ENCODE measurements at regions not wholly inside any gene's neighbourhood (a gene's known extent, or its start where the extent isn't known, plus 50 kb on each side); places are given as distances from the start of the nearest gene placed in this dataset.
"Not testable (repeated sequence)": the region's sequence is repeated elsewhere in the genome, so short reads cannot be mapped to it uniquely, and the experiment has no call there.

DNA sequence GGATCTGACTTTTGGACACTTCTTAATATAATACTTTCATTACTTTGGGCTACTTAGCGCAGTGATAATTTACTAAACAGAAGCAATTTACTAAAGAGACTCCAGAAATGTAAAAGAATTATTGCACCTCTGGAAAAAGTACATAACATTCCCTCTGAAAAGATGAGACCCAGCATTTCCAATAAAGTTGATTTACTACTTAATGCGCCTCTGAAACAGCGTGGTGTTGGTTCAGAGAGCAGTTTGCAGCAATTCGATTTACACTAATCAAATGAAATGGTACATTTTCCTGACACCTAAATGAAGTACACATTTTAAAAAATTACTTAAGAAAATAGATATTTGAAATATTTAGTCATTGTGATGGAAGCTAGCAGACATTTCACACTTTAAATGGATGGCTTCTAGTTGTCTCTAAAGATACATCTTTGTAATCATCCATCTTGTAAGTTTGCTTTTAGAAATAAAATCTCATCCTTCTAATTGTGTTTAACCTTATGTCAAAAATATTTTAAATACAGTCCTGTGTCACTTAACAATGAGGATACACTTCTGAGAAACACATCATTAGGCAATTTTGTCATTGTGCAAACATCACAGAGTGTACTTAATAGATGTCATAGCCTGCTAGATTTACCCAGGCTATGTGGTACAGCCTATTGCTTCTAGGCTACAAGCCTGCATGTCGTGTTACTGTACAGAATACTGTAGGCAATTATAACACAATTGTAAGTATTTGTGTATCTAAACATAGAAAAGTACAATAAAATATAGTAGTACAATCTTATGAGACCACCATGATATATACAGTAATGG, 284.6 kb upstream of the UBE2E3 start:
- no peak overlapping the region for H3K27ac ChIP-seq
- no peak overlapping the region for H3K4me3 ChIP-seq
- WGBS, 10 experiments: 34 to 68% (median 57%) methylated on average over 3 to 5 of the region's 5 CpGs; no CpG with 5 or more reads in 2 of the 10 experiments
- peak in 5 of 8 experiments; percentile 79 to 87 (median 83) for ATAC-seq (replicated peaks in 6 of 8)
- peaks cover 12 to 27% of the 10 kb centered on the region in 2 donors for H3K4me1 ChIP-seq (replicated peaks in 1 of 2)
- in situ Hi-C loops (cut with MboI; ENCODE audit: low pct_unique_long_range_greater_than_20kb in 2 of 9, low sequenced_read_pairs in 9 of 9, unreplicated experiment in 9 of 9): no loop called here

DNA sequence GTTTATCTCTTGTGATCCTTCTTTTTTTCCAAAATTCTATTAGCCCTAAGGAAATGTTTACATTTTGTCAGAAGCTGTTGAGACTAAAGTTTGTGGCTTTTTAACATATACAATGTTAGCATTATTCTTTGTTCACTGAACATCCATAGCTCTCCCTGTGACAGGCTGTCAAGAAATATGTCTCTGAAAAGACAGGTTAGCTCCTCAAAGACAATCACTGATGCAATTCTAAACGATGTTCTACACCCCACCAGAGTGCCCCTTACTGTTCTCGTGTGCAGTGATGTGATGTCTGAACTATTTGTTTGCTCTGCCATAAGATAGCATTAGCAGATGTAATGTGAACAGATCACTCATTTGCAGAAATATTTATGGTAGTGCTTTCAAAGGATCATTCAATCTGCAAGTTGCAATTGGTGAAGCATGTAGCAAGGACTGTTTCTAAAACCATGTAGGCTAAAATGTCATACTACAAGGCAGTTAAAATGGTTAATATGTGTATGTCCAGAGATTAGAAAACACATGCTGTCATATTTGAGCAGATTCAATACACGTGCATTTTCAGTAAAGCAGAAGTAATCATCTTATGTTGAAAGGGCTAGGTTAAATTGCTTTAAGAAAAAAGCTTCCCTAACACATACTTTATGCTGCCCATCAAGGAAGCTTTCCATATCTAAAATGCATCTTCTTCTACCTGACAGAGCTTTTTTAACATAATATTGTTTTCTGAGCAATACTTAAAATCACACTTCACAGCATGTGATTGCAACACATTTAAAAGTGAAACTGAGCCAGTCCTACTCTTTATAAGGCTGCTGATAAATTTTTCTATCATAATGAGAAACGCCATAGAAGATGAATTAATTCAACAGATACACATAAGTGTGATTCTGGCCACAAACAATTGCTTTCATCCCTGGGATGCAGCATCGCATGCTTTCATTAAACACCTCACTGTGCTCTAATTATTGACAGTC, 285.7 kb upstream of the UBE2E3 start:
- peak in 5 of 8 experiments; percentile 29 to 68 (median 63) for ATAC-seq (replicated peaks in 6 of 8)
- Histone ChIP-seq H3K4me3 (no peak overlapping the region), H3K4me1 (replicated peaks in 1 of 2) (peaks cover 12 to 27% of the 10 kb centered on the region in 2 donors), H3K27ac (no peak overlapping the region)
- whole genome bisulfite sequencing, 10 experiments: 17 to 69% (median 56%) methylated on average over 2 to 5 of the region's 5 CpGs
- in situ Hi-C loops (cut with MboI; ENCODE audit: low pct_unique_long_range_greater_than_20kb in 2 of 9, low sequenced_read_pairs in 9 of 9, unreplicated experiment in 9 of 9): no loop called here

DNA sequence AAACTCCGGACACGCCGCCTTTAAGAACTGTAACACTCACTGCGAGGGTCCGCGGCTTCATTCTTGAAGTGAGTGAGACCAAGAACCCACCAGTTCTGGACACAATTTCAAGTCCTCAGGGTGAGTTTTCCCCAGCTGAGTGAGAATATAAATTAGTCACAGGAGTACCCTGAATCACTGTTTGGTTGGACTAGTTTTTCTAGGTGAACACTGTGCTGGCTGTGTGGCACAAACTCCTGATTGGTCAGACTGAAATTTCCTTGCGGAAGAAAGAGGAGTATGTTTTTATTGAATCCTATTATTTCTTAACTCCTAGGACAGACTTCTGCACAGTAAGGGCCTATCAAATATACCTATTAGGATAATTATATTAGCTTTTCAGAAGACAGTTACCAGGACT, 288.1 kb upstream of the UBE2E3 start:
- H3K4me1 ChIP-seq (replicated peaks in 1 of 2): peaks cover 12 to 27% of the 10 kb centered on the region in 2 donors
- in situ Hi-C loops (cut with MboI; ENCODE audit: low pct_unique_long_range_greater_than_20kb in 2 of 9, low sequenced_read_pairs in 9 of 9, unreplicated experiment in 9 of 9): no loop called here
- 40 to 100% (median 88%) methylated on average over 1 to 6 of the region's 7 CpGs; no CpG with 5 or more reads in 6 of the 10 experiments for WGBS, 10 experiments
- no peak overlapping the region for H3K27ac ChIP-seq
- ATAC-seq (replicated peaks in 6 of 8): no peak
- no peak overlapping the region for H3K4me3 ChIP-seq

DNA sequence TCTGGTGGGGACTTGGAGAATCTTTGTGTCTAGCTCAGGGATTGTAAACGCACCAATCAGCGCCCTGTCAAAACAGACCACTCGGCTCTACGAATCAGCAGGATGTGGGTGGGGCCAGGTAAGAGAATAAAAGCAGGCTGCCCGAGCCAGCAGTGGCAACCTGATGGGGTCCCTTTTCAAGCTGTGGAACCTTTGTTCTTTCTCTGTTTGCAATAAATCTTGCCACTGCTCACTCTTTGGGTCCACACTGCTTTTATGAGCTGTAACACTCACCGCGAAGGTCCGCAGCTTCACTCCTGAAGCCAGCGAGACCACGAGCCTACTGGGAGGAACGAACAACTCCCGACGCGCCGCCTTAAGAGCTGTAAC, 288.6 kb upstream of the UBE2E3 start:
- WGBS, 10 experiments: 89 to 100% (median 92%) methylated on average over 1 to 10 of the region's 15 CpGs; no CpG with 5 or more reads in 5 of the 10 experiments
- H3K4me3 ChIP-seq; H3K27ac ChIP-seq; in situ Hi-C loops (cut with MboI; ENCODE audit: low pct_unique_long_range_greater_than_20kb in 2 of 9, low sequenced_read_pairs in 9 of 9, unreplicated experiment in 9 of 9); ATAC-seq (replicated peaks in 6 of 8): not testable (repeated sequence)
- peaks cover 12 to 23% of the 10 kb centered on the region in 2 donors for H3K4me1 ChIP-seq (replicated peaks in 1 of 2)

DNA sequence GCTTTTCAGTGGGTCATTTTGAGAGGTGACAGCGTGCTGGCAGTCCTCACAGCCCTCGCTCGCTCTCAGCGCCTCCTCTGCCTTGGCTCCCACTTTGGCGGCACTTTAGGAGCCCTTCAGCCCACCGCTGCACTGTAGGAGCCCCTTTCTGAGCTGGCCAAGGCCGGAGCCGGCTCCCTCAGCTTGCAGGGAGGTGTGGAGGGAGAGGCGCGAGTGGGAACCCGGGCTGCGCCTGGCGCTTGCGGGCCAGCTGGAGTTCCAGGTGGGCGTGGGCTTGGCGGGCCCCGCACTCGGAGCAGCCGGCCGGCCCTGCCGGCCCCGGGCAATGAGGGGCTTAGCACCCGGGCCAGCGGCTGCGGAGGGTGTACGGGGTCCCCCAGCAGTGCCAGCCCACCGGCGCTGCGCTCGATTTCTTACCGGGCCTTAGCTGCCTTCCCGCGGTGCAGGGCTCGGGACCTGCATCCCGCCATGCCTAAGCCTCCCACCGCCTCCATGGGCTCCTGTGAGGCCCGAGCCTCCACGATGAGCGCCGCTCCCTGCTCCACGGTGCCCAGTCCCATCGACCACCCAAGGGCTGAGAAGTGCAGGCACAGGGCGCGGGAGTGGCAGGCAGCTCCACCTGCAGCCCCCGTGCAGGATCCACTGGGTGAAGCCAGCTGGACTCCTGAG, 289.1 kb upstream of the UBE2E3 start:
- WGBS, 10 experiments: 81 to 100% (median 93%) methylated on average over 1 to 10 of the region's 45 CpGs; no CpG with 5 or more reads in 6 of the 10 experiments
- in situ Hi-C loops (cut with MboI; ENCODE audit: low pct_unique_long_range_greater_than_20kb in 2 of 9, low sequenced_read_pairs in 9 of 9, unreplicated experiment in 9 of 9); H3K4me3 ChIP-seq; ATAC-seq (replicated peaks in 6 of 8); H3K27ac ChIP-seq: not testable (repeated sequence)
- H3K4me1 ChIP-seq (replicated peaks in 1 of 2): peaks cover 9 to 18% of the 10 kb centered on the region in 2 donors

DNA sequence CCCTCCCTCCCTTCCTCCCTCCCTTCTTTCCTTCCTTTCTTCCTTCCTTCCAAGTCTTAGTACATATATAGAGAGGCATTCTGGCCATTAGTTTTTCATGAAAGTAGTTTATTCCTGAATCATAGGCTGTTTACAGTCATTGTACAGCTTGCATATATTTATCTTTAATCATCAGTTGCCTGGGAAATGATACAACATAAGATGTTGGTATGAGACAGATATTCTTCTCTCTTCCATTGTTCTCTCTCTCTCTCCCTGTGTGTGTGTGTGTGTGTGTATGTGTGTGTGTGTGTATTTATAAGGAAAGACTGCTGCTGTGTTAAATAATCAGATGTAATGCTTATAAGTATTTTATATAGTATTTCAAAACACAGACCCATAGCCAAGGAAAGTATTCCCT, 289.8 kb upstream of the UBE2E3 start:
- Histone ChIP-seq H3K27ac (no peak overlapping the region), H3K4me1 (replicated peaks in 1 of 2) (peaks cover 4 to 12% of the 10 kb centered on the region in 2 donors), H3K4me3 (no peak overlapping the region)
- in situ Hi-C loops (cut with MboI; ENCODE audit: low pct_unique_long_range_greater_than_20kb in 2 of 9, low sequenced_read_pairs in 9 of 9, unreplicated experiment in 9 of 9): no loop called here
- no peak for ATAC-seq (replicated peaks in 6 of 8)

DNA sequence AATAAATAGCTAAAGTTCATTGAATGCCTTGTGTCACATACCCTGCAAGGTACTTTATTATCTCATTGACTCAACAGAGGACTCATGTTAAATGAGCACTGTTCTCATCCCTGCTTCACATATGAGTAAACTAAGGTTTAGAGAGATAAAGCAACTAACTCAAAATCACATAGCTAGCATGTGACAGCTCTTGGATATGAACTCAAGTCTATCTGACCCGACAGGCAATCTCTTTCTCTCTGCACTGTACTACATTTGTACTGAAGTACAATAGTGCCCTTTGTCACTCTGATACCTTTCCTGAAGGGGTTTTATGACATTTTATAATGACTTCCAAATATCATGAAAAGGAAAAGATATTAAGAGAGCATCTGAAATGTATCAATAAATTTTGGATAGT, 297.5 kb upstream of the UBE2E3 start:
- in situ Hi-C loops (cut with MboI; ENCODE audit: low pct_unique_long_range_greater_than_20kb in 2 of 9, low sequenced_read_pairs in 9 of 9, unreplicated experiment in 9 of 9): no loop called here
- ATAC-seq (replicated peaks in 6 of 8): no peak
- Histone ChIP-seq H3K4me1 (replicated peaks in 1 of 2) (peaks cover 5 to 22% of the 10 kb centered on the region in 2 donors), H3K27ac (no peak overlapping the region), H3K4me3 (no peak overlapping the region)
- 71 to 100% (median 100%) methylated on average over 1 of the region's 1 CpG; no CpG with 5 or more reads in 5 of the 10 experiments for WGBS, 10 experiments

DNA sequence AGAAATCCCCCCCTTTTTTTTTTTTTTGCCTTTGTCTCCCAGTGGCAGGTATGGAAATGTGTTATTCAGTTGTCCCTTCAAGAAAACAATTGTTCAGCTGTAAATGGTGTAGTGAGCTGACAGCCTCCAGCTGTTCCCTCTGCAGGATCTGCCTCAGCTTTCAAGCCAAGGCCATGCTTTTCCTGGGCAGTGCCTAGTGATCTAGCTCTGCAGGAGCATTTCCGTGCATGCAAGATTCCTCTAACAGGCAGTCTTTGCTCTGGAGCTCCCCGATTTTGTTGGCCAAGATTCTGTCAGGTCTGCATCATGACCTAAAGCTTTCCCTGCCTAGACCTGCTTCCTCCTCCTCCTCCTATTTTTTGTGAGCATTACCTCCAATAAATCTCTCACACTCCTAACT, 300.7 kb upstream of the UBE2E3 start:
- Histone ChIP-seq H3K4me3 (no peak overlapping the region), H3K27ac (no peak overlapping the region), H3K4me1 (replicated peaks in 1 of 2) (peaks cover 5 to 31% of the 10 kb centered on the region in 2 donors)
- in situ Hi-C loops (cut with MboI; ENCODE audit: low pct_unique_long_range_greater_than_20kb in 2 of 9, low sequenced_read_pairs in 9 of 9, unreplicated experiment in 9 of 9): no loop called here
- 0 to 100% (median 61%) methylated on average over 1 to 2 of the region's 2 CpGs; no CpG with 5 or more reads in 3 of the 10 experiments for WGBS, 10 experiments
- ATAC-seq (replicated peaks in 6 of 8): peak in 3 of 8 experiments; percentile 47 to 67 (median 55)

DNA sequence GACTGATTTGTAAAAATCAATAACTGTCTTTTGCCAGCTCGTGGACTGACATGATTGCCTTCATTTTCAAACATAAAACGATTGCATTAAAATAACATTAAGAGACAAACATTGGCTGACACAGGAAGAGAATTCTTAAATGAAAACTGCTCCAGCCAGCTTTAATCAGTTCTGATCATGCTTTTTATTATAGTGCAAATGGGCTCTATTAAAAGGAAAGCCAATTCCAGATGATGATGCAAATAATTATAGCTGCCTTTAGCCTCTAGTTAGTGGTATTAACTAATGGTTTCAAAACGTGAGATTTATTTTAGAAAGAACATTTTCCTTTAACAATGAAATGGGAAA, 301.8 kb upstream of the UBE2E3 start:
- Histone ChIP-seq H3K4me1 (replicated peaks in 1 of 2) (peaks cover 5 to 31% of the 10 kb centered on the region in 2 donors), H3K4me3 (no peak overlapping the region), H3K27ac (no peak overlapping the region)
- in situ Hi-C loops (cut with MboI; ENCODE audit: low pct_unique_long_range_greater_than_20kb in 2 of 9, low sequenced_read_pairs in 9 of 9, unreplicated experiment in 9 of 9): no loop called here
- 11 to 71% (median 40%) methylated on average over 1 to 3 of the region's 3 CpGs for WGBS, 10 experiments
- ATAC-seq (replicated peaks in 6 of 8): peak in 4 of 8 experiments; percentile 28 to 71 (median 42)

DNA sequence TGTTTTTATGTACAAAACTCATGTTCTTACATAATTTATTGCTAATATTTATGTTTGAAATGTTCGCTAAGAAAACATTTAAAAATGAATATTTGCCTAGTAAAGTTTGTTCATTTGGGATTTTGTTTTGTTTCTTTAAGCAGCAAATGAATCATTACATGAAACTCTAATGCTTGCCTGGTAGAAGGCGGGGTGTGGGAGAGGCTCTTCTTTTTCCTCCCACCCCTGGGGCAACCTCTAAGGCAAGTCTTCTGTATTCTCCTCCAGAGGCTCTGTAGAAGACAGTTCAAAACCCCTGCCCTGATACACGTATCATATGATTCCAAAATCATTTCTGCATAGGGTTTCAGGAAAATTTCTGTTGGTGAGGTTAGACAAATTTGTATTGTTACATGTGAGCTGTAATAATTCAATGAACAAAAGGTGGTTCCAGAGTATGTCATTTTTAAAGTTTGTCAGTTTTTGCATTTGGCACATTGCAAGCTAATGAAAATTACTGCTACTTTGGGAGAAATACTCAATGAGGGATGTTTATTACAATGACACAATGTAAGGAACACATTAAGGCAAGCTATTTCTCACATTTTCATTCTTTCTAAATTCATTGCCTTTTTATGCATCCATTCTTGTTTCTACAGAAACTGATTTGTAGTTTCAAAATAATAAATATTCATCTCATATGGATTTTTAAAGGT, 302.3 kb upstream of the UBE2E3 start:
- Histone ChIP-seq H3K4me1 (replicated peaks in 1 of 2) (peaks cover 5 to 37% of the 10 kb centered on the region in 2 donors), H3K27ac (no peak overlapping the region), H3K4me3 (no peak overlapping the region)
- WGBS, 10 experiments: 0 to 98% (median 73%) methylated on average over 1 to 3 of the region's 3 CpGs; no CpG with 5 or more reads in 1 of the 10 experiments
- in situ Hi-C loops (cut with MboI; ENCODE audit: low pct_unique_long_range_greater_than_20kb in 2 of 9, low sequenced_read_pairs in 9 of 9, unreplicated experiment in 9 of 9): no loop called here
- peak in 7 of 8 experiments; percentile 21 to 97 (median 70) for ATAC-seq (replicated peaks in 6 of 8)

DNA sequence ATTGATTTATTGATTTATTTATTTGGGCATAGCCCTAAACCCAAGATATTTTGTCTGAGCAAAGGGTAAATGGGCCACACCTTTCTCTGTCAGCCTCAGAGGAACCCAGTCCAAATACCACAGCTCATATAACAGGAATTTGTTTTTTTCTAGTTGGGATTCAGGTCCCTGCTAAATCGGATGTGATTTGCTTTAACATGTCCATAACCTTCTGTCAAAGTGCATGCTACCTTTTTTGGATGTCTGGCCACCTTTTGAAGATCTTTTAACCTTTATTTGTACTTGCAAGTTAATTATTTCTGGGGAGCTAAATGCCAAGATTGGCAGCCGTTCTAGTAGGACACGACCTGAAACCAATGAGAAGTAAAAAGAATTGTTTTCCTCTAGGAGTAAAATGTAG, 303.2 kb upstream of the UBE2E3 start:
- H3K27ac ChIP-seq: no peak overlapping the region
- H3K4me1 ChIP-seq (replicated peaks in 1 of 2): peaks cover 5 to 38% of the 10 kb centered on the region in 2 donors
- 11 to 73% (median 52%) methylated on average over 2 to 3 of the region's 3 CpGs; no CpG with 5 or more reads in 1 of the 10 experiments for WGBS, 10 experiments
- H3K4me3 ChIP-seq: no peak overlapping the region
- ATAC-seq (replicated peaks in 6 of 8): no peak
- in situ Hi-C loops (cut with MboI; ENCODE audit: low pct_unique_long_range_greater_than_20kb in 2 of 9, low sequenced_read_pairs in 9 of 9, unreplicated experiment in 9 of 9): no loop called here

DNA sequence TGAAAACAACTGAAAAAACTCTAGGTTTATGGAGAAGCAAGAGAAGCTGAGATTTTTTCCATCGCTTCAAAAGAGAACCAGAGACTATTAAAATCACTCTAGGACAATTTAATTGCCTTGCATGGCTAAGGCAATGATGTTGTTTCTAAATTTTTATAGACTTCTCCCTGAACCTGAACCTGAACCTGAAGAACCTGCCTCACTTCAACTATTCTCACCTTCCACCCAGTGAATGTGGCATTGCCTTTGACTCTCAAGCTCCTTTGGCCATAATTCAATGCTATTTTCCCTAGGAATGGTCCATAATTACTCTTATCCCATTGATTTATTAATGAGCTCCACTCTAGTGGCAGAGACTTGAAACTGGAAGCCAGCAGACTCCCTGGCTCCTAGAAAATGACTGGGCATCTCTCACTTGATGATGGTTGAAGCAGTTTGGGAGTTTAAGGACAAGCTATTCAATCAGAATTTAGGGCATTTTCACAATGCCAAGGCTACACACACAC, 303.8 kb upstream of the UBE2E3 start:
- Histone ChIP-seq H3K27ac (no peak overlapping the region), H3K4me3 (no peak overlapping the region), H3K4me1 (replicated peaks in 1 of 2) (peaks cover 5 to 38% of the 10 kb centered on the region in 2 donors)
- no peak for ATAC-seq (replicated peaks in 6 of 8)
- in situ Hi-C loops (cut with MboI; ENCODE audit: low pct_unique_long_range_greater_than_20kb in 2 of 9, low sequenced_read_pairs in 9 of 9, unreplicated experiment in 9 of 9): no loop called here
- 67 to 100% (median 100%) methylated on average over 1 of the region's 1 CpG; no CpG with 5 or more reads in 2 of the 10 experiments for WGBS, 10 experiments
